GM12874 (cell line): ENCODE measurements at regions not wholly inside any gene's neighbourhood (a gene's known extent, or its start where the extent isn't known, plus 50 kb on each side); places are given as distances from the start of the nearest gene placed in this dataset.

Experiments used
- CTCF ChIP-seq: IDR thresholded peaks from 2 replicates; pipeline ENCODE4 v1.5.1; 2011; ENCODE audit warnings: low read depth, mild to moderate bottlenecking, control low read depth, low read length, moderate library complexity; ENCODE audit not compliant: insufficient read depth

GRCh38 chr5:130251931-130252330, 347.7 kb downstream of the CHSY3 start:
- TF ChIP-seq CTCF, result no peak

GRCh38 chr5:130243641-130244040, 339.4 kb downstream of the CHSY3 start:
- TF ChIP-seq CTCF, result no peak

- no peak for TF ChIP-seq CTCF
These were observed 333.5 kb downstream of the CHSY3 start for GRCh38 chr5:130237721-130238120.
